Muscle of arm (tissue), 1 donor: ENCODE measurements at regions not wholly inside any gene's neighbourhood (a gene's known extent, or its start where the extent isn't known, plus 50 kb on each side); places are given as distances from the start of the nearest gene placed in this dataset.
A peak's percentile ranks its signal among the peaks of the same experiment; 100 is the strongest.

Experiments used
- DNase-seq: peaks from one replicate; pipeline ENCODE4 v3.0.0-alpha.2; 2013

- DNase-seq, result no peak
Observed at GRCh38 chr13:85742355-85742754, 56.9 kb downstream of the SLITRK6 start.

GRCh38 chr13:85741017-85741416, 58.2 kb downstream of the SLITRK6 start:
- no peak for DNase-seq

GRCh38 chr13:85738696-85739320, 60.4 kb downstream of the SLITRK6 start:
- DNase-seq, result no peak

GRCh38 chr13:85737952-85738351, 61.3 kb downstream of the SLITRK6 start:
- DNase-seq, result no peak

- no peak for DNase-seq
Observed at GRCh38 chr13:85729296-85729695, 69.9 kb downstream of the SLITRK6 start.

GRCh38 chr13:85728811-85729210, 70.4 kb downstream of the SLITRK6 start:
- peak; percentile 57 for DNase-seq

- DNase-seq, result no peak
Observed at GRCh38 chr13:85725433-85725832, 73.8 kb downstream of the SLITRK6 start.

GRCh38 chr13:85724546-85725432, 74.4 kb downstream of the SLITRK6 start:
- no peak for DNase-seq

- no peak for DNase-seq
Observed at GRCh38 chr13:85719749-85720148, 79.5 kb downstream of the SLITRK6 start.

GRCh38 chr13:85717921-85718320, 81.3 kb downstream of the SLITRK6 start:
- DNase-seq, result peak; percentile 51

- DNase-seq, result no peak
Observed at GRCh38 chr13:85710545-85710944, 88.7 kb downstream of the SLITRK6 start.

- DNase-seq, result no peak
Observed at GRCh38 chr13:85709721-85710120, 89.5 kb downstream of the SLITRK6 start.

GRCh38 chr13:85709072-85709471, 90.1 kb downstream of the SLITRK6 start:
- DNase-seq, result no peak

GRCh38 chr13:85700906-85701305, 98.3 kb downstream of the SLITRK6 start:
- DNase-seq, result no peak

- no peak for DNase-seq
Observed at GRCh38 chr13:85698256-85698655, 101.0 kb downstream of the SLITRK6 start.

GRCh38 chr13:85694992-85695391, 104.2 kb downstream of the SLITRK6 start:
- DNase-seq, result no peak

- DNase-seq, result no peak
Observed at GRCh38 chr13:85693889-85694511, 105.2 kb downstream of the SLITRK6 start.

- no peak for DNase-seq
Observed at GRCh38 chr13:85690368-85690767, 108.9 kb downstream of the SLITRK6 start.

- peak; percentile 34 for DNase-seq
Observed at GRCh38 chr13:85685436-85685835, 113.8 kb downstream of the SLITRK6 start.

- no peak for DNase-seq
Observed at GRCh38 chr13:85675151-85675907, 123.9 kb downstream of the SLITRK6 start.

- no peak for DNase-seq
Observed at GRCh38 chr13:85671336-85671735, 127.9 kb downstream of the SLITRK6 start.

GRCh38 chr13:85666356-85666755, 132.9 kb downstream of the SLITRK6 start:
- DNase-seq, result no peak
